Lower leg skin (tissue), 3 donors: ENCODE measurements at regions not wholly inside any gene's neighbourhood (a gene's known extent, or its start where the extent isn't known, plus 50 kb on each side); places are given as distances from the start of the nearest gene placed in this dataset.

Experiments
- CTCF ChIP-seq, 3 donors: fragments of 450-650 bp; IDR thresholded peaks; one replicate each; pipeline ENCODE4 v1.5.1; 2016; ENCODE audit warnings: antibody characterized with exemption in 3 of 3, mild to moderate bottlenecking in 3 of 3, moderate library complexity in 2 of 3
- POLR2A ChIP-seq, 2 donors: fragments of 450-650 bp; IDR thresholded peaks; one replicate each; pipeline ENCODE4 v1.6.1; 2016 to 2017; ENCODE audit warnings: antibody characterized with exemption in 2 of 2, mild to moderate bottlenecking in 1 of 2, moderate library complexity in 1 of 2

DNA sequence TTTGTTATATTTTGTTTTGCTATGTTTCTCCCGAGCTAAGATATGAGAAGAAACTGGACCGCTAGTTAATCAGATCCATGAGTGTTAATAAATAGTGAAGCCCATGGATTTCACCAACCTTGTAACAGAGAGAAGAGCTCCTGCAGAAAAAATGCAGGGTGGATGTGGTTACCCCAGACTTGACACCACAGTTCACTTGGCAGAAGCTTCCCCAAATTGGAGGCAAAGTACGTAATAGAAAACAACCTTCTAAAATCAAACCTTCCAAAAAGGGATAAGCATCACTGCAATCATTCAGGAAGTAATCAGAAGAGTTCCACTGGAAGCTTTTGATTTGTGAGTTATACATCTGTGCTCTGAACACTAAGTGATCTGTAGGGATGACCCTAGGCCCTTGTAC lies 267.5 kb downstream of the ACTL7B start:
- no peak for TF ChIP-seq CTCF (IDR thresholded peaks at IDR 0.05)
- TF ChIP-seq POLR2A (IDR thresholded peaks at IDR 0.05) = no peak
